ENCODE measurements at regions not wholly inside any gene's neighbourhood (a gene's known extent, or its start where the extent isn't known, plus 50 kb on each side); places are given as distances from the start of the nearest gene placed in this dataset.
"Not testable (repeated sequence)": the region's sequence is repeated elsewhere in the genome, so short reads cannot be mapped to it uniquely, and the experiment has no call there.

GRCh38 chr1:14323568-14324247 is 274.8 kb upstream of the KAZN start:
- no peak for DNase-seq

- no peak for DNase-seq
Measured at GRCh38 chr1:14324248-14324630, 274.2 kb upstream of the KAZN start.

- DNase-seq = no peak
Measured at GRCh38 chr1:14326857-14327256, 271.6 kb upstream of the KAZN start.

GRCh38 chr1:14328685-14329084 is 269.8 kb upstream of the KAZN start:
- DNase-seq = no peak

- no peak for DNase-seq
Measured at GRCh38 chr1:14332158-14332557, 266.3 kb upstream of the KAZN start.

GRCh38 chr1:14334336-14335176 is 263.9 kb upstream of the KAZN start:
- DNase-seq = peak; percentile 15

GRCh38 chr1:14338509-14338908 is 260.0 kb upstream of the KAZN start:
- no peak for DNase-seq

GRCh38 chr1:14339288-14339687 is 259.2 kb upstream of the KAZN start:
- no peak for DNase-seq

- DNase-seq = no peak
Measured at GRCh38 chr1:14340002-14340785, 258.3 kb upstream of the KAZN start.

GRCh38 chr1:14341147-14341546 is 257.3 kb upstream of the KAZN start:
- DNase-seq = no peak

GRCh38 chr1:14345946-14346550 is 252.4 kb upstream of the KAZN start:
- DNase-seq = no peak

- no peak for DNase-seq
Measured at GRCh38 chr1:14347186-14347585, 251.3 kb upstream of the KAZN start.

GRCh38 chr1:14347776-14348175 is 250.7 kb upstream of the KAZN start:
- DNase-seq = no peak

GRCh38 chr1:14350197-14350596 is 248.3 kb upstream of the KAZN start:
- DNase-seq = no peak

- DNase-seq = no peak
Measured at GRCh38 chr1:14352897-14353296, 245.6 kb upstream of the KAZN start.

GRCh38 chr1:14361005-14361404 is 237.5 kb upstream of the KAZN start:
- DNase-seq = not testable (repeated sequence)

GRCh38 chr1:14362331-14362730 is 236.2 kb upstream of the KAZN start:
- DNase-seq = no peak

GRCh38 chr1:14363036-14363590 is 235.4 kb upstream of the KAZN start:
- DNase-seq = no peak

- DNase-seq = no peak
Measured at GRCh38 chr1:14363707-14364413, 234.6 kb upstream of the KAZN start.

- no peak for DNase-seq
Measured at GRCh38 chr1:14365301-14365988, 233.0 kb upstream of the KAZN start.
